DND-41 (cell line): ENCODE measurements at regions not wholly inside any gene's neighbourhood (a gene's known extent, or its start where the extent isn't known, plus 50 kb on each side); places are given as distances from the start of the nearest gene placed in this dataset.

Source experiments
- ATAC-seq: fragments of 200-7000 bp; cut with Tn5 transposase; 3 replicates; pipeline ENCODE4 v1.9.1; 2021; ENCODE audit warnings: low read depth; ENCODE audit not compliant: insufficient read depth
- DNase-seq: peaks from one replicate; pipeline ENCODE4 v3.0.0-alpha.2; 2020
- H2AFZ ChIP-seq: 2 replicates; pipeline ENCODE4 v1.6.0; 2012; ENCODE audit warnings: low read depth, low read length
- H3K27ac ChIP-seq: 2 replicates; pipeline ENCODE4 v1.5.1; 2012; ENCODE audit warnings: low read length, inconsistent platforms
- H3K27me3 ChIP-seq: fragments of 200-600 bp; sonication (generic); 2 replicates; pipeline ENCODE4 v1.6.0; 2012; ENCODE audit warnings: low read length, mild to moderate bottlenecking, inconsistent platforms; ENCODE audit not compliant: insufficient read depth, poor library complexity
- H3K36me3 ChIP-seq: 2 replicates; pipeline ENCODE4 v1.5.1; 2012; ENCODE audit warnings: low read length, inconsistent platforms; ENCODE audit not compliant: insufficient read depth
- H3K4me1 ChIP-seq: 2 replicates; pipeline ENCODE4 v1.5.1; 2012; ENCODE audit warnings: mild to moderate bottlenecking, low read length; ENCODE audit not compliant: insufficient read depth
- H3K4me2 ChIP-seq: 2 replicates; pipeline ENCODE4 v1.6.0; 2012; ENCODE audit warnings: mild to moderate bottlenecking, moderate library complexity, low read length, inconsistent platforms; ENCODE audit not compliant: insufficient read depth
- H3K4me3 ChIP-seq, 2 experiments: fragments of 200-600 bp in 1 of 2; shearing (Covaris generic) in 1 of 2; 2 replicates each; pipeline ENCODE4 v1.5.1; 2012 to 2016; ENCODE audit warnings: inconsistent platforms in 2 of 2, low read length in 2 of 2, mild to moderate bottlenecking in 2 of 2, low read depth in 1 of 2, moderate library complexity in 1 of 2
- H3K79me2 ChIP-seq: 2 replicates; pipeline ENCODE4 v1.6.0; 2012; ENCODE audit warnings: low read length, inconsistent platforms; ENCODE audit not compliant: insufficient read depth
- H3K9ac ChIP-seq: 2 replicates; pipeline ENCODE4 v1.6.0; 2012; ENCODE audit warnings: low read depth, mild to moderate bottlenecking, inconsistent platforms, low read length, moderate library complexity
- H3K9me3 ChIP-seq: 2 replicates; pipeline ENCODE4 v1.5.1; 2012; ENCODE audit warnings: low read length, moderate library complexity, mild to moderate bottlenecking, inconsistent platforms; ENCODE audit not compliant: insufficient read depth, severe bottlenecking
- H4K20me1 ChIP-seq: 2 replicates; pipeline ENCODE4 v1.6.0; 2012; ENCODE audit warnings: low read length; ENCODE audit not compliant: insufficient read depth
- CTCF ChIP-seq: IDR thresholded peaks from 2 replicates; pipeline ENCODE4 v1.5.1; 2012; ENCODE audit warnings: borderline replicate concordance, low read length, moderate library complexity, mild to moderate bottlenecking; ENCODE audit not compliant: poor library complexity, severe bottlenecking; ENCODE audit errors: extremely low read depth
- EZH2 ChIP-seq: IDR thresholded peaks from 3 replicates; pipeline ENCODE4 v1.6.1; 2012; ENCODE audit warnings: borderline replicate concordance, low read depth, mild to moderate bottlenecking, moderate library complexity, low read length, inconsistent platforms; ENCODE audit not compliant: severe bottlenecking

- DNase-seq: no peak
- Histone ChIP-seq H3K4me1 (no peaks in the 10 kb centered on the region), H3K4me2 (no peak overlapping the region), H3K36me3 (no peaks in the 10 kb centered on the region), H3K27me3 (peaks cover 15% of the 10 kb centered on the region), H2AFZ (no peak overlapping the region), H3K9me3 (no peaks in the 10 kb centered on the region), H3K9ac (no peak overlapping the region), H3K79me2 (no peaks in the 10 kb centered on the region), H3K4me3 (no peak overlapping the region), H3K27ac (no peak overlapping the region), H4K20me1 (no peaks in the 10 kb centered on the region)
- TF ChIP-seq EZH2 (no peak), CTCF (no peak)
- no peak for ATAC-seq
Measured at GRCh38 chr5:42875785-42876374, 64.2 kb upstream of the SELENOP start.

GRCh38 chr5:42875211-42875610, 63.5 kb upstream of the SELENOP start:
- peaks cover 12% of the 10 kb centered on the region for H3K27me3 ChIP-seq
- H3K4me2 ChIP-seq: no peak overlapping the region
- H3K9me3 ChIP-seq: no peaks in the 10 kb centered on the region
- no peak overlapping the region for H3K9ac ChIP-seq
- no peaks in the 10 kb centered on the region for H3K36me3 ChIP-seq
- no peak for DNase-seq
- H3K4me1 ChIP-seq: no peaks in the 10 kb centered on the region
- no peaks in the 10 kb centered on the region for H4K20me1 ChIP-seq
- no peak for TF ChIP-seq EZH2
- no peak for TF ChIP-seq CTCF
- H3K79me2 ChIP-seq: no peaks in the 10 kb centered on the region
- no peak overlapping the region for H3K27ac ChIP-seq
- H2AFZ ChIP-seq: no peak overlapping the region
- H3K4me3 ChIP-seq: no peak overlapping the region
- no peak for ATAC-seq

- H3K4me1 ChIP-seq: no peaks in the 10 kb centered on the region
- ATAC-seq (no peak), DNase-seq (no peak)
- no peaks in the 10 kb centered on the region for H3K9me3 ChIP-seq
- H3K4me3 ChIP-seq: no peak overlapping the region
- no peak overlapping the region for H3K27ac ChIP-seq
- no peak overlapping the region for H2AFZ ChIP-seq
- H3K79me2 ChIP-seq: no peaks in the 10 kb centered on the region
- H3K36me3 ChIP-seq: no peaks in the 10 kb centered on the region
- no peak overlapping the region for H3K4me2 ChIP-seq
- TF ChIP-seq CTCF (no peak), EZH2 (no peak)
- H3K27me3 ChIP-seq: peaks cover 12% of the 10 kb centered on the region
- no peaks in the 10 kb centered on the region for H4K20me1 ChIP-seq
- no peak overlapping the region for H3K9ac ChIP-seq
Measured at GRCh38 chr5:42874621-42875198, 63.0 kb upstream of the SELENOP start.
